Vagina (tissue), 2 donors: ENCODE measurements at regions not wholly inside any gene's neighbourhood (a gene's known extent, or its start where the extent isn't known, plus 50 kb on each side); places are given as distances from the start of the nearest gene placed in this dataset.

Experiments used
- POLR2A ChIP-seq, 2 donors: fragments of 450-650 bp; IDR thresholded peaks; one replicate each; pipeline ENCODE4 v1.6.1; 2017; ENCODE audit warnings: antibody characterized with exemption in 2 of 2, mild to moderate bottlenecking in 2 of 2, moderate library complexity in 2 of 2
- POLR2AphosphoS5 ChIP-seq, 2 donors: sonication (generic); formaldehyde crosslinking; IDR thresholded peaks; one replicate each; pipeline ENCODE4 v1.9.0; 2017; ENCODE audit warnings: antibody characterized with exemption in 2 of 2, mild to moderate bottlenecking in 2 of 2, low read depth in 1 of 2; ENCODE audit not compliant: insufficient read depth in 1 of 2
- TF ChIP-seq, protein P1 (sequence below), 3 experiments: fragments of 450-650 bp in 2 of 3; fragments of 200-600 bp in 1 of 3; sonication (generic) in 1 of 3; IDR thresholded peaks; one replicate each; pipeline ENCODE4 v1.5.1; 2017 to 2019; ENCODE audit warnings: antibody characterized with exemption in 3 of 3, mild to moderate bottlenecking in 2 of 3, moderate library complexity in 2 of 3

GRCh38 chr1:80076469-80076868 is 1069.9 kb upstream of the ADGRL4 start:
- TF ChIP-seq, protein P1, sequence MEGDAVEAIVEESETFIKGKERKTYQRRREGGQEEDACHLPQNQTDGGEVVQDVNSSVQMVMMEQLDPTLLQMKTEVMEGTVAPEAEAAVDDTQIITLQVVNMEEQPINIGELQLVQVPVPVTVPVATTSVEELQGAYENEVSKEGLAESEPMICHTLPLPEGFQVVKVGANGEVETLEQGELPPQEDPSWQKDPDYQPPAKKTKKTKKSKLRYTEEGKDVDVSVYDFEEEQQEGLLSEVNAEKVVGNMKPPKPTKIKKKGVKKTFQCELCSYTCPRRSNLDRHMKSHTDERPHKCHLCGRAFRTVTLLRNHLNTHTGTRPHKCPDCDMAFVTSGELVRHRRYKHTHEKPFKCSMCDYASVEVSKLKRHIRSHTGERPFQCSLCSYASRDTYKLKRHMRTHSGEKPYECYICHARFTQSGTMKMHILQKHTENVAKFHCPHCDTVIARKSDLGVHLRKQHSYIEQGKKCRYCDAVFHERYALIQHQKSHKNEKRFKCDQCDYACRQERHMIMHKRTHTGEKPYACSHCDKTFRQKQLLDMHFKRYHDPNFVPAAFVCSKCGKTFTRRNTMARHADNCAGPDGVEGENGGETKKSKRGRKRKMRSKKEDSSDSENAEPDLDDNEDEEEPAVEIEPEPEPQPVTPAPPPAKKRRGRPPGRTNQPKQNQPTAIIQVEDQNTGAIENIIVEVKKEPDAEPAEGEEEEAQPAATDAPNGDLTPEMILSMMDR (IDR thresholded peaks at IDR 0.05), result no peak
- TF ChIP-seq POLR2A (IDR thresholded peaks at IDR 0.05) (no peak), POLR2AphosphoS5 (IDR thresholded peaks at IDR 0.05; ENCODE audit: insufficient read depth in 1 of 2, low read depth in 1 of 2) (no peak)
